ENCODE measurements at regions not wholly inside any gene's neighbourhood (a gene's known extent, or its start where the extent isn't known, plus 50 kb on each side); places are given as distances from the start of the nearest gene placed in this dataset.

- Mint-ChIP-seq H3K4me1 (ENCODE audit: low read depth, unreplicated experiment) (no peaks in the 10 kb centered on the region), H3K36me3 (ENCODE audit: insufficient read depth, unreplicated experiment) (no peaks in the 10 kb centered on the region), H3K27me3 (ENCODE audit: unreplicated experiment) (no peaks in the 10 kb centered on the region), H3K9me3 (ENCODE audit: low read depth, unreplicated experiment) (peaks cover 7% of the 10 kb centered on the region), H3K27ac (ENCODE audit: unreplicated experiment) (no peak overlapping the region), H3K4me3 (ENCODE audit: low read depth, unreplicated experiment) (no peak overlapping the region)
- TF ChIP-seq, protein P1, sequence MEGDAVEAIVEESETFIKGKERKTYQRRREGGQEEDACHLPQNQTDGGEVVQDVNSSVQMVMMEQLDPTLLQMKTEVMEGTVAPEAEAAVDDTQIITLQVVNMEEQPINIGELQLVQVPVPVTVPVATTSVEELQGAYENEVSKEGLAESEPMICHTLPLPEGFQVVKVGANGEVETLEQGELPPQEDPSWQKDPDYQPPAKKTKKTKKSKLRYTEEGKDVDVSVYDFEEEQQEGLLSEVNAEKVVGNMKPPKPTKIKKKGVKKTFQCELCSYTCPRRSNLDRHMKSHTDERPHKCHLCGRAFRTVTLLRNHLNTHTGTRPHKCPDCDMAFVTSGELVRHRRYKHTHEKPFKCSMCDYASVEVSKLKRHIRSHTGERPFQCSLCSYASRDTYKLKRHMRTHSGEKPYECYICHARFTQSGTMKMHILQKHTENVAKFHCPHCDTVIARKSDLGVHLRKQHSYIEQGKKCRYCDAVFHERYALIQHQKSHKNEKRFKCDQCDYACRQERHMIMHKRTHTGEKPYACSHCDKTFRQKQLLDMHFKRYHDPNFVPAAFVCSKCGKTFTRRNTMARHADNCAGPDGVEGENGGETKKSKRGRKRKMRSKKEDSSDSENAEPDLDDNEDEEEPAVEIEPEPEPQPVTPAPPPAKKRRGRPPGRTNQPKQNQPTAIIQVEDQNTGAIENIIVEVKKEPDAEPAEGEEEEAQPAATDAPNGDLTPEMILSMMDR (IDR thresholded peaks at IDR 0.05; ENCODE audit: unreplicated experiment): no peak
- CTCF ChIA-PET: no interaction called here
- BruUV-seq (replicated peaks): no TSS peak
- intact Hi-C loops (cut with micrococcal nuclease; ENCODE audit: unreplicated experiment): no loop called here
- no peak for DNase-seq
Observed at GRCh38 chr5:67900514-67900913, 315.0 kb upstream of the PIK3R1 start.

- Mint-ChIP-seq H3K27ac (ENCODE audit: unreplicated experiment) (no peak overlapping the region), H3K4me3 (ENCODE audit: low read depth, unreplicated experiment) (no peak overlapping the region), H3K36me3 (ENCODE audit: insufficient read depth, unreplicated experiment) (no peaks in the 10 kb centered on the region), H3K27me3 (ENCODE audit: unreplicated experiment) (no peaks in the 10 kb centered on the region), H3K9me3 (ENCODE audit: low read depth, unreplicated experiment) (peaks cover 7% of the 10 kb centered on the region), H3K4me1 (ENCODE audit: low read depth, unreplicated experiment) (no peaks in the 10 kb centered on the region)
- TF ChIP-seq, protein P1 (IDR thresholded peaks at IDR 0.05; ENCODE audit: unreplicated experiment): no peak
- CTCF ChIA-PET: no interaction called here
- intact Hi-C loops (cut with micrococcal nuclease; ENCODE audit: unreplicated experiment): no loop called here
- no peak for DNase-seq
- no TSS peak for BruUV-seq (replicated peaks)
Observed at GRCh38 chr5:67897980-67898379, 317.6 kb upstream of the PIK3R1 start.

DNA sequence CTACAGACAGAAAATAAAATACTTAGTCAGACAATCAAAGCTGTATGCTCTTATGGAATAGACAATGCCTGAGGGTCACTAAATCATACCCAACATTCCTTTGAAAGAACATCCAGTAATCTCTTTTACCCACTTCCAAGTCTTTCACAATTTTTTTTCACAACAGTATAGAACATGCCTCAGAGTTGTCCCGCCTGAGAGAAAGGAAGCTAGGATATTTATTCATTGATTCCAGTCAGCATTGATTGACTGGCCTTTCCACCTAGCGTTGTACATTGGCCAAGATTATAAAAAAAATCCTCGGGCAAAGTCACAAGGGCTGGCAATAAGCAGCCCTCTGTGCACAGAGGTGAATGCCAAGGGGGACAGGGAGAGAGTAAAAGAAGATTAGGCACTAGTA lies 318.1 kb upstream of the PIK3R1 start:
- H3K9me3 Mint-ChIP-seq (ENCODE audit: low read depth, unreplicated experiment): peaks cover 7% of the 10 kb centered on the region
- H3K27ac Mint-ChIP-seq (ENCODE audit: unreplicated experiment): no peak overlapping the region
- DNase-seq: no peak
- TF ChIP-seq, protein P1 (IDR thresholded peaks at IDR 0.05; ENCODE audit: unreplicated experiment): no peak
- no peaks in the 10 kb centered on the region for H3K4me1 Mint-ChIP-seq (ENCODE audit: low read depth, unreplicated experiment)
- no peak overlapping the region for H3K4me3 Mint-ChIP-seq (ENCODE audit: low read depth, unreplicated experiment)
- H3K36me3 Mint-ChIP-seq (ENCODE audit: insufficient read depth, unreplicated experiment): no peaks in the 10 kb centered on the region
- BruUV-seq (replicated peaks): no TSS peak
- CTCF ChIA-PET: no interaction called here
- intact Hi-C loops (cut with micrococcal nuclease; ENCODE audit: unreplicated experiment): no loop called here
- H3K27me3 Mint-ChIP-seq (ENCODE audit: unreplicated experiment): no peaks in the 10 kb centered on the region

- CTCF ChIA-PET: no interaction called here
- Mint-ChIP-seq H3K27ac (ENCODE audit: unreplicated experiment) (no peak overlapping the region), H3K4me1 (ENCODE audit: low read depth, unreplicated experiment) (no peaks in the 10 kb centered on the region), H3K9me3 (ENCODE audit: low read depth, unreplicated experiment) (peaks cover 7% of the 10 kb centered on the region), H3K4me3 (ENCODE audit: low read depth, unreplicated experiment) (no peak overlapping the region), H3K27me3 (ENCODE audit: unreplicated experiment) (no peaks in the 10 kb centered on the region), H3K36me3 (ENCODE audit: insufficient read depth, unreplicated experiment) (no peaks in the 10 kb centered on the region)
- TF ChIP-seq, protein P1 (IDR thresholded peaks at IDR 0.05; ENCODE audit: unreplicated experiment): no peak
- BruUV-seq (replicated peaks): no TSS peak
- intact Hi-C loops (cut with micrococcal nuclease; ENCODE audit: unreplicated experiment): no loop called here
- no peak for DNase-seq
Observed at GRCh38 chr5:67896930-67897313, 318.6 kb upstream of the PIK3R1 start.
